Kidney epithelial cell (primary cell): ENCODE measurements at regions not wholly inside any gene's neighbourhood (a gene's known extent, or its start where the extent isn't known, plus 50 kb on each side); places are given as distances from the start of the nearest gene placed in this dataset.

ENCODE experiments used
- DNase-seq: peaks from one replicate; pipeline ENCODE4 v3.0.0-alpha.2; 2010; ENCODE audit warnings: low read depth
- H3K27me3 ChIP-seq: 2 replicates; pipeline ENCODE4 v1.6.0; 2011; ENCODE audit warnings: low read length; ENCODE audit not compliant: control insufficient read depth, insufficient read depth
- H3K36me3 ChIP-seq: 2 replicates; pipeline ENCODE4 v1.5.1; 2011; ENCODE audit warnings: low read length; ENCODE audit not compliant: control insufficient read depth, insufficient read depth
- H3K4me3 ChIP-seq: 2 replicates; pipeline ENCODE4 v1.5.1; 2011; ENCODE audit warnings: low read depth, mild to moderate bottlenecking, control low read depth, low read length
- CTCF ChIP-seq: IDR thresholded peaks from 2 replicates; pipeline ENCODE4 v1.5.1; 2011; ENCODE audit warnings: mild to moderate bottlenecking, moderate library complexity, low read length, control low read depth, inconsistent platforms; ENCODE audit not compliant: insufficient read depth, poor library complexity, severe bottlenecking

DNA sequence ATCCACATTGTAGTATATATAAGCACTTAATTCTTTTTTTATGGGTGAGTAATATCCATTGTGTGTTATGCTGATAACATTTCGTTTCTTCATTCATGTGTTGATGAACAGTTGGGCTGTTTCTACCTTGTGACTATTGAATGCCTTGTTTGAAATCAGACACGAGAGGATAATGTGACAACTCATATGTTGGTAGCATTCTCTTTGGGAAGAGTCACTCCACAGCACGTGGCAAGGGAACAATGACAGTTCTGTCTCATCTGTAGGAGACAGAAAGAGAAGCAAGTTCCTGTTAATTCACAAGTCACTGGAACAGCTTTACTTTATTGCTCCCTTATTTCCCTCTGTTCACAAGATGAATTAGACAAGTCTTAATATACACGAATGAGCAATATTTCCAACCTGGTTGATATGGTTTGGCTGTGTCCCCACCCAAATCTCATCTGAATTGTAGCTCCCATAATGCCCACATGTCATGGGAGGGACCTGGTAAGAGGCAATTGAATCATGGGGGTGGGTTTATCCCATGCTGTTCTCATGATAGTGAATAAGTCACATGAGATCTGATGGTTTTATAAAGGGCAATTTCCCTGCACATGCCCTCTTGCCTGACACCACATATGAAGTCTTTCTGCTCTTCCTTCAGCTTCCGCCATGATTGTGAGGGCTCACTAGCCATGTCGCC, 125.3 kb downstream of the SEC23IP start:
- H3K36me3 ChIP-seq: no peaks in the 10 kb centered on the region
- no peak for DNase-seq
- peaks cover 2% of the 10 kb centered on the region for H3K27me3 ChIP-seq
- no peak overlapping the region for H3K4me3 ChIP-seq
- TF ChIP-seq CTCF: no peak

DNA sequence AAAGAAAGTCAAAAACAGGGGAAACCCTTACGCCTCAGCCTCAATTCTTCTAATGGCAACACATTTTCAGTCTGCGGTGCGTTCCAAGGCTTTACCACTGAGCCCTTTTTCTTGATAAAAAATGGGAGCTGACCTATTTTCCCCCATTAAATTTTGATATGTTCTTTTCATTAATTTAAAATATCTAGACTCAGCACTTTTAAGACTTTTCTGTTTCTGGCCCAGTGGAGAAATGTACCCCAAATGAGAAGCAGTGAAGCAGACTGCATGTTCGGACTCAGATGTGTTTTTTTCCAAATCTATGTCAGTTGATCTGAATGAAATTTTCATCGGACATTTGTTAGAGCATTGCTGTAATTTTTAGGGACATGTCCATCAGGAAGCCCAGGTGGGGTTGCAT, 126.2 kb downstream of the SEC23IP start:
- no peak for DNase-seq
- H3K4me3 ChIP-seq: no peak overlapping the region
- no peak for TF ChIP-seq CTCF
- H3K36me3 ChIP-seq: no peaks in the 10 kb centered on the region
- H3K27me3 ChIP-seq: peaks cover 2% of the 10 kb centered on the region

DNA sequence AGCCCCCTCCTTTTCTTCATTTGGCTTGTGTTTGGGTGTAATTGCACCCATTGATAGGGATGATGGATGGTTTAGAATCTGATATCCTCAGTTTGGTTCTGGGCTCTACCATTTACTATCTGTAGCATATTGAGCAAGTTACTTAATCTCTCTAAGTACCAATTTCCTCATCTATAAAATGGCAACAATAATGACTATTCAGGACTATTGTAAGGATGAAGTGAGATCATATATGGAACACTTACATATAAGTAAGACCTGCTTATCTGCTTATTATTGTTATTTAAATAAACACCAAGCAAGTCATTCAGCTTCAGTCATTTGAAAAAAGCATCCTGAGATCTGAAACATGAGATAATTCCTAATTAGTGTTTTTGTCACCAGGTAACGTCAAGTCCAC, 127.0 kb downstream of the SEC23IP start:
- DNase-seq: no peak
- TF ChIP-seq CTCF: no peak
- peaks cover 2% of the 10 kb centered on the region for H3K27me3 ChIP-seq
- H3K36me3 ChIP-seq: no peaks in the 10 kb centered on the region
- no peak overlapping the region for H3K4me3 ChIP-seq

GRCh38 chr10:120022357-120022756, 129.8 kb downstream of the SEC23IP start:
- TF ChIP-seq CTCF: no peak
- no peak for DNase-seq
- Histone ChIP-seq H3K36me3 (no peaks in the 10 kb centered on the region), H3K4me3 (no peak overlapping the region), H3K27me3 (no peaks in the 10 kb centered on the region)

GRCh38 chr10:120034236-120034635, 141.7 kb downstream of the SEC23IP start:
- Histone ChIP-seq H3K4me3 (no peak overlapping the region), H3K27me3 (no peaks in the 10 kb centered on the region), H3K36me3 (no peaks in the 10 kb centered on the region)
- no peak for DNase-seq
- TF ChIP-seq CTCF: no peak

- Histone ChIP-seq H3K4me3 (no peak overlapping the region), H3K36me3 (no peaks in the 10 kb centered on the region), H3K27me3 (no peaks in the 10 kb centered on the region)
- no peak for DNase-seq
- TF ChIP-seq CTCF: no peak
Observed at GRCh38 chr10:120039046-120039445, 146.5 kb downstream of the SEC23IP start.
